HepG2 (cell line): ENCODE measurements at regions not wholly inside any gene's neighbourhood (a gene's known extent, or its start where the extent isn't known, plus 50 kb on each side); places are given as distances from the start of the nearest gene placed in this dataset.

Experiments
- ATAC-seq: fragments of 200-7000 bp; cut with Tn5 transposase; 3 replicates; pipeline ENCODE4 v1.9.1; 2020; ENCODE audit warnings: mild to moderate bottlenecking, moderate library complexity
- BruUV-seq: library from RNA; stranded (reverse); fragments of 400-500 nt; replicated peaks from 2 replicates; lab custom pipeline; 2021; lab: Mats Ljungman, UMichigan
- CTCF ChIA-PET: fragments of 300-600 bp; formaldehyde crosslinking; extraction: SDS; loops from one replicate; lab custom pipeline; 2021; ENCODE audit warnings: low total read pairs, inconsistent platforms, low intra/inter-chr PET ratio; lab: Yijun Ruan, JAX
- POLR2A ChIA-PET: fragments of 350-600 bp; sonication (Branson Sonifier 250); formaldehyde crosslinking; loops from one replicate; lab custom pipeline; 2020; ENCODE audit warnings: antibody characterized with exemption, inconsistent platforms; lab: Yijun Ruan, JAX
- DNase-seq: peaks from one replicate; pipeline ENCODE4 v3.0.0-alpha.2; 2015; ENCODE audit warnings: low spot score
- FAIRE-seq: peaks from 3 replicates; lab custom pipeline; 2011; peaks lifted over from hg19 to GRCh38; lab: Jason Lieb, UNC
- H2AFZ ChIP-seq: one replicate; pipeline ENCODE4 v1.6.1; 2011; ENCODE audit warnings: low read length, inconsistent platforms
- H3K27ac ChIP-seq: fragments of 300-600 bp; 3 replicates; pipeline ENCODE4 v1.8.0; 2011; ENCODE audit warnings: mixed run types, mild to moderate bottlenecking, mixed read lengths, low read length, inconsistent platforms; ENCODE audit not compliant: insufficient read depth; ENCODE audit errors: extremely low read length
- H3K27me3 ChIP-seq, 2 experiments: fragments of 200-600 bp in 1 of 2; 2 replicates in 1 of 2; 3 replicates in 1 of 2; pipeline versions ENCODE4 v1.6.0 to v1.8.0; 2011; ENCODE audit warnings: low read length in 2 of 2, mild to moderate bottlenecking in 2 of 2, moderate library complexity in 2 of 2, inconsistent platforms in 1 of 2; ENCODE audit not compliant: insufficient read depth in 2 of 2, control insufficient read depth in 1 of 2
- H3K36me3 ChIP-seq, 2 experiments: fragments of 200-600 bp in 1 of 2; replicated peaks in 1 of 2; 2 replicates in 1 of 2; 3 replicates in 1 of 2; pipeline versions ENCODE4 v1.5.1 to v1.8.0; 2011; ENCODE audit warnings: low read length in 2 of 2, inconsistent platforms in 1 of 2; ENCODE audit not compliant: insufficient read depth in 2 of 2, control insufficient read depth in 1 of 2
- H3K4me1 ChIP-seq: 2 replicates; pipeline ENCODE4 v1.5.1; 2012; ENCODE audit warnings: low read length, inconsistent platforms; ENCODE audit not compliant: insufficient read depth
- H3K4me2 ChIP-seq: 2 replicates; pipeline ENCODE4 v1.6.0; 2011; ENCODE audit warnings: low read depth, low read length, inconsistent platforms
- H3K4me3 ChIP-seq, 3 experiments: fragments of 200-600 bp in 1 of 3; sonication (generic), shearing (Covaris generic) in 1 of 3; replicated peaks in 1 of 3; 2 replicates each; pipeline ENCODE4 v1.5.1; 2011 to 2016; ENCODE audit warnings: low read length in 3 of 3, inconsistent platforms in 2 of 3, low read depth in 2 of 3, mild to moderate bottlenecking in 2 of 3, control low read depth in 1 of 3, mixed read lengths in 1 of 3; ENCODE audit not compliant: insufficient read depth in 1 of 3
- H3K79me2 ChIP-seq: one replicate; pipeline ENCODE4 v1.6.1; 2011; ENCODE audit warnings: low read length, inconsistent platforms; ENCODE audit not compliant: insufficient read depth
- H3K9ac ChIP-seq: 2 replicates; pipeline ENCODE4 v1.6.0; 2011; ENCODE audit warnings: mild to moderate bottlenecking, low read depth, low read length, inconsistent platforms; ENCODE audit not compliant: insufficient read depth
- H3K9me3 ChIP-seq: 2 replicates; pipeline ENCODE4 v1.5.1; 2012; ENCODE audit warnings: mild to moderate bottlenecking, low read length
- H4K20me1 ChIP-seq: 2 replicates; pipeline ENCODE4 v1.6.0; 2011; ENCODE audit warnings: inconsistent platforms, mild to moderate bottlenecking, low read length, moderate library complexity; ENCODE audit not compliant: insufficient read depth
- FOSL1 ChIP-seq: sonication (generic); formaldehyde crosslinking; IDR thresholded peaks from 2 replicates; pipeline ENCODE4 v1.9.0; 2021; ENCODE audit warnings: missing genetic modification reagents, borderline replicate concordance
- HOXA7 ChIP-seq: sonication (generic); formaldehyde crosslinking; IDR thresholded peaks from 2 replicates; pipeline ENCODE4 v1.8.1; 2022; ENCODE audit warnings: mild to moderate bottlenecking, missing genetic modification reagents, moderate library complexity
- RXRB ChIP-seq: IDR thresholded peaks from 2 replicates; pipeline ENCODE4 v1.6.1; 2016; ENCODE audit warnings: borderline replicate concordance, missing genetic modification reagents, missing compliant biosample characterization
- ZMYM3 ChIP-seq: sonication (generic); formaldehyde crosslinking; IDR thresholded peaks from 2 replicates; pipeline ENCODE4 v1.5.1; 2020; ENCODE audit warnings: mild to moderate bottlenecking, missing genetic modification reagents
- ZNF3 ChIP-seq: IDR thresholded peaks from 2 replicates; pipeline ENCODE4 v1.7.0; 2017; ENCODE audit warnings: inconsistent platforms
- ZNF850 ChIP-seq: sonication (generic); formaldehyde crosslinking; conservative IDR thresholded peaks from 2 replicates; pipeline ENCODE4 v1.9.0; 2021; ENCODE audit warnings: mild to moderate bottlenecking, missing genetic modification reagents
- in situ Hi-C: cut with HindIII; loops from 2 replicates; pipeline ENCODE4 v1.10.0; 2017; ENCODE audit warnings: low pct_unique_long_range_greater_than_20kb; ENCODE audit not compliant: extremely low pct_ligation_motif_present
- intact Hi-C: fragments of 100-400 bp; cut with micrococcal nuclease; formaldehyde crosslinking; loops from one replicate; pipeline ENCODE4 v1.10.0; 2022; ENCODE audit not compliant: unreplicated experiment
- TF ChIP-seq, protein P1 (sequence below): sonication (generic); formaldehyde crosslinking; IDR thresholded peaks from 2 replicates; pipeline ENCODE4 v1.4.0; 2020; ENCODE audit warnings: missing genetic modification reagents, borderline replicate concordance
- TF ChIP-seq, protein P2 (sequence below): sonication (generic); formaldehyde crosslinking; IDR thresholded peaks from 2 replicates; pipeline ENCODE4 v1.4.0; 2020; ENCODE audit warnings: mild to moderate bottlenecking, missing genetic modification reagents
- TF ChIP-seq, protein P3 (sequence below): sonication (generic); formaldehyde crosslinking; IDR thresholded peaks from 2 replicates; pipeline ENCODE4 v1.9.0; 2021; ENCODE audit warnings: missing genetic modification reagents, mild to moderate bottlenecking, borderline replicate concordance
- TF ChIP-seq, protein P4 (sequence below): sonication (generic); formaldehyde crosslinking; IDR thresholded peaks from 2 replicates; pipeline ENCODE4 v1.5.0; 2020; ENCODE audit warnings: mild to moderate bottlenecking, missing genetic modification reagents
- TF ChIP-seq, protein P5 (sequence below): sonication (generic); formaldehyde crosslinking; IDR thresholded peaks from 2 replicates; pipeline ENCODE4 v1.8.1; 2023; ENCODE audit warnings: mild to moderate bottlenecking, missing genetic modification reagents
- TF ChIP-seq, protein P6 (sequence below): IDR thresholded peaks from 2 replicates; pipeline ENCODE4 v1.6.1; 2016; ENCODE audit warnings: missing compliant biosample characterization, missing genetic modification reagents, borderline replicate concordance

DNA sequence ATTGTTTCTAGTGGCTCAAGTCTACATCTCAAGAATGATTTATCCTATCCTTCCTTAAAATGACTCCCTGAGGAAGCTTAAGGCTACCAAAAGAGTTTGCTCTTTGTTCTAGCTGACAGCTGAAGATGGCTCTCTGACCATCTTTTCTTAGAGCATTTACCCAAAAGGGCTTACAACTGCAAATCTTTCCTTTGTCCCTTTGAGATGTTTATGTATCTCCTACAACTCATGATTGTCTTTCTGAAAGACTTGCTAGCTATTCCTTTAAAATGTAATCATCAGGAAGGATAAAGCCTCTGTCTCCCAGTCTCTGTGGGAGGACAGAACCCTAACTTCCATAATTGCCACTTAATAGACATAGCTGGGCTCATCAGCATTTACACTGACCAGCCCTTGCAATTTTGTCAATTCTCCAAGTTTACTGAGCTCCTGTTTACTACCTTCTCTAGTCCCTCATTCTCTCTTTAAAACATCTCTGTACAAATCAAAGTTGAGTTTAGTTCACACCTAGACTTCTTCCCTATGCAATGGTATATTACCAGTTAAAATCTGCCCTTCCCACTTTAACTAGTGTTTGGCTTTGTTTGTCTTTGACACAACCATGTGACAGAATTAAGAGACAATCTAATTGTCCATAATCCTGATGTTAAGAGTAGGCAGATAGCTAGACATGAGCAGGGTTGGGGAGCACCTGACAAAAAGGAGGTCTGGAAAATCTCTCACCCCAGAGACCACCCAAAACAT is 188.2 kb downstream of the PTH2R start:
- DNase-seq (no peak), ATAC-seq (no peak), FAIRE-seq (no peak)
- in situ Hi-C loops = no loop called here
- CTCF ChIA-PET = no interaction called here
- H3K27me3 ChIP-seq = no peaks in the 10 kb centered on the region
- H3K4me2 ChIP-seq = no peak overlapping the region
- H3K27ac ChIP-seq = no peak overlapping the region
- H3K9ac ChIP-seq = no peak overlapping the region
- no TSS peak for BruUV-seq
- H3K36me3 ChIP-seq = no peaks in the 10 kb centered on the region
- no peaks in the 10 kb centered on the region for H3K79me2 ChIP-seq
- no peak overlapping the region for H3K4me3 ChIP-seq
- POLR2A ChIA-PET = no interaction called here
- no peaks in the 10 kb centered on the region for H3K9me3 ChIP-seq
- H4K20me1 ChIP-seq = no peaks in the 10 kb centered on the region
- H3K4me1 ChIP-seq = no peaks in the 10 kb centered on the region
- H2AFZ ChIP-seq = no peak overlapping the region
- intact Hi-C loops = no loop called here
- TF ChIP-seq ZNF3 (no peak), ZNF850 (no peak), RXRB (CRISPR knock-in tag) (no peak), FOSL1 (no peak), HOXA7 (CRISPR knock-in tag) (no peak), ZMYM3 (CRISPR knock-in tag) (no peak)
- TF ChIP-seq, protein P1, sequence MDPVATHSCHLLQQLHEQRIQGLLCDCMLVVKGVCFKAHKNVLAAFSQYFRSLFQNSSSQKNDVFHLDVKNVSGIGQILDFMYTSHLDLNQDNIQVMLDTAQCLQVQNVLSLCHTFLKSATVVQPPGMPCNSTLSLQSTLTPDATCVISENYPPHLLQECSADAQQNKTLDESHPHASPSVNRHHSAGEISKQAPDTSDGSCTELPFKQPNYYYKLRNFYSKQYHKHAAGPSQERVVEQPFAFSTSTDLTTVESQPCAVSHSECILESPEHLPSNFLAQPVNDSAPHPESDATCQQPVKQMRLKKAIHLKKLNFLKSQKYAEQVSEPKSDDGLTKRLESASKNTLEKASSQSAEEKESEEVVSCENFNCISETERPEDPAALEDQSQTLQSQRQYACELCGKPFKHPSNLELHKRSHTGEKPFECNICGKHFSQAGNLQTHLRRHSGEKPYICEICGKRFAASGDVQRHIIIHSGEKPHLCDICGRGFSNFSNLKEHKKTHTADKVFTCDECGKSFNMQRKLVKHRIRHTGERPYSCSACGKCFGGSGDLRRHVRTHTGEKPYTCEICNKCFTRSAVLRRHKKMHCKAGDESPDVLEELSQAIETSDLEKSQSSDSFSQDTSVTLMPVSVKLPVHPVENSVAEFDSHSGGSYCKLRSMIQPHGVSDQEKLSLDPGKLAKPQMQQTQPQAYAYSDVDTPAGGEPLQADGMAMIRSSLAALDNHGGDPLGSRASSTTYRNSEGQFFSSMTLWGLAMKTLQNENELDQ (CRISPR knock-in tag) = no peak
- TF ChIP-seq, protein P2, sequence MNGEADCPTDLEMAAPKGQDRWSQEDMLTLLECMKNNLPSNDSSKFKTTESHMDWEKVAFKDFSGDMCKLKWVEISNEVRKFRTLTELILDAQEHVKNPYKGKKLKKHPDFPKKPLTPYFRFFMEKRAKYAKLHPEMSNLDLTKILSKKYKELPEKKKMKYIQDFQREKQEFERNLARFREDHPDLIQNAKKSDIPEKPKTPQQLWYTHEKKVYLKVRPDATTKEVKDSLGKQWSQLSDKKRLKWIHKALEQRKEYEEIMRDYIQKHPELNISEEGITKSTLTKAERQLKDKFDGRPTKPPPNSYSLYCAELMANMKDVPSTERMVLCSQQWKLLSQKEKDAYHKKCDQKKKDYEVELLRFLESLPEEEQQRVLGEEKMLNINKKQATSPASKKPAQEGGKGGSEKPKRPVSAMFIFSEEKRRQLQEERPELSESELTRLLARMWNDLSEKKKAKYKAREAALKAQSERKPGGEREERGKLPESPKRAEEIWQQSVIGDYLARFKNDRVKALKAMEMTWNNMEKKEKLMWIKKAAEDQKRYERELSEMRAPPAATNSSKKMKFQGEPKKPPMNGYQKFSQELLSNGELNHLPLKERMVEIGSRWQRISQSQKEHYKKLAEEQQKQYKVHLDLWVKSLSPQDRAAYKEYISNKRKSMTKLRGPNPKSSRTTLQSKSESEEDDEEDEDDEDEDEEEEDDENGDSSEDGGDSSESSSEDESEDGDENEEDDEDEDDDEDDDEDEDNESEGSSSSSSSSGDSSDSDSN = no peak
- TF ChIP-seq, protein P3, sequence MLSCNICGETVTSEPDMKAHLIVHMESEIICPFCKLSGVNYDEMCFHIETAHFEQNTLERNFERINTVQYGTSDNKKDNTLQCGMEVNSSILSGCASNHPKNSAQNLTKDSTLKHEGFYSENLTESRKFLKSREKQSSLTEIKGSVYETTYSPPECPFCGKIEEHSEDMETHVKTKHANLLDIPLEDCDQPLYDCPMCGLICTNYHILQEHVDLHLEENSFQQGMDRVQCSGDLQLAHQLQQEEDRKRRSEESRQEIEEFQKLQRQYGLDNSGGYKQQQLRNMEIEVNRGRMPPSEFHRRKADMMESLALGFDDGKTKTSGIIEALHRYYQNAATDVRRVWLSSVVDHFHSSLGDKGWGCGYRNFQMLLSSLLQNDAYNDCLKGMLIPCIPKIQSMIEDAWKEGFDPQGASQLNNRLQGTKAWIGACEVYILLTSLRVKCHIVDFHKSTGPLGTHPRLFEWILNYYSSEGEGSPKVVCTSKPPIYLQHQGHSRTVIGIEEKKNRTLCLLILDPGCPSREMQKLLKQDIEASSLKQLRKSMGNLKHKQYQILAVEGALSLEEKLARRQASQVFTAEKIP (CRISPR knock-in tag) = no peak
- TF ChIP-seq, protein P4, sequence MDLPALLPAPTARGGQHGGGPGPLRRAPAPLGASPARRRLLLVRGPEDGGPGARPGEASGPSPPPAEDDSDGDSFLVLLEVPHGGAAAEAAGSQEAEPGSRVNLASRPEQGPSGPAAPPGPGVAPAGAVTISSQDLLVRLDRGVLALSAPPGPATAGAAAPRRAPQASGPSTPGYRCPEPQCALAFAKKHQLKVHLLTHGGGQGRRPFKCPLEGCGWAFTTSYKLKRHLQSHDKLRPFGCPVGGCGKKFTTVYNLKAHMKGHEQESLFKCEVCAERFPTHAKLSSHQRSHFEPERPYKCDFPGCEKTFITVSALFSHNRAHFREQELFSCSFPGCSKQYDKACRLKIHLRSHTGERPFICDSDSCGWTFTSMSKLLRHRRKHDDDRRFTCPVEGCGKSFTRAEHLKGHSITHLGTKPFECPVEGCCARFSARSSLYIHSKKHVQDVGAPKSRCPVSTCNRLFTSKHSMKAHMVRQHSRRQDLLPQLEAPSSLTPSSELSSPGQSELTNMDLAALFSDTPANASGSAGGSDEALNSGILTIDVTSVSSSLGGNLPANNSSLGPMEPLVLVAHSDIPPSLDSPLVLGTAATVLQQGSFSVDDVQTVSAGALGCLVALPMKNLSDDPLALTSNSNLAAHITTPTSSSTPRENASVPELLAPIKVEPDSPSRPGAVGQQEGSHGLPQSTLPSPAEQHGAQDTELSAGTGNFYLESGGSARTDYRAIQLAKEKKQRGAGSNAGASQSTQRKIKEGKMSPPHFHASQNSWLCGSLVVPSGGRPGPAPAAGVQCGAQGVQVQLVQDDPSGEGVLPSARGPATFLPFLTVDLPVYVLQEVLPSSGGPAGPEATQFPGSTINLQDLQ (CRISPR knock-in tag) = no peak
- TF ChIP-seq, protein P5, sequence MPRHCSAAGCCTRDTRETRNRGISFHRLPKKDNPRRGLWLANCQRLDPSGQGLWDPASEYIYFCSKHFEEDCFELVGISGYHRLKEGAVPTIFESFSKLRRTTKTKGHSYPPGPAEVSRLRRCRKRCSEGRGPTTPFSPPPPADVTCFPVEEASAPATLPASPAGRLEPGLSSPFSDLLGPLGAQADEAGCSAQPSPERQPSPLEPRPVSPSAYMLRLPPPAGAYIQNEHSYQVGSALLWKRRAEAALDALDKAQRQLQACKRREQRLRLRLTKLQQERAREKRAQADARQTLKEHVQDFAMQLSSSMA (CRISPR knock-in tag) = no peak
- TF ChIP-seq, protein P6, sequence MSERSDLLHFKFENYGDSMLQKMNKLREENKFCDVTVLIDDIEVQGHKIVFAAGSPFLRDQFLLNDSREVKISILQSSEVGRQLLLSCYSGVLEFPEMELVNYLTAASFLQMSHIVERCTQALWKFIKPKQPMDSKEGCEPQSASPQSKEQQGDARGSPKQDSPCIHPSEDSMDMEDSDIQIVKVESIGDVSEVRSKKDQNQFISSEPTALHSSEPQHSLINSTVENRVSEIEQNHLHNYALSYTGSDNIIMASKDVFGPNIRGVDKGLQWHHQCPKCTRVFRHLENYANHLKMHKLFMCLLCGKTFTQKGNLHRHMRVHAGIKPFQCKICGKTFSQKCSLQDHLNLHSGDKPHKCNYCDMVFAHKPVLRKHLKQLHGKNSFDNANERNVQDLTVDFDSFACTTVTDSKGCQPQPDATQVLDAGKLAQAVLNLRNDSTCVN = no peak
